ENCODE measurements at regions not wholly inside any gene's neighbourhood (a gene's known extent, or its start where the extent isn't known, plus 50 kb on each side); places are given as distances from the start of the nearest gene placed in this dataset.
"Not testable (repeated sequence)": the region's sequence is repeated elsewhere in the genome, so short reads cannot be mapped to it uniquely, and the experiment has no call there.

- not testable (repeated sequence) for TF ChIP-seq CTCF (conservative IDR thresholded peaks at IDR 0.05; ENCODE audit: low read length); EZH2phosphoT487 (IDR thresholded peaks at IDR 0.05; ENCODE audit: borderline replicate concordance)
These were observed 269.9 kb upstream of the NR2F2 start for GRCh38 chr15:96060591-96060990.
